ENCODE measurements at regions not wholly inside any gene's neighbourhood (a gene's known extent, or its start where the extent isn't known, plus 50 kb on each side); places are given as distances from the start of the nearest gene placed in this dataset.
"Not testable (repeated sequence)": the region's sequence is repeated elsewhere in the genome, so short reads cannot be mapped to it uniquely, and the experiment has no call there.

GRCh38 chr13:80516818-80517348 is 176.0 kb upstream of the SPRY2 start:
- DNase-seq (ENCODE audit: low read depth, low spot score): no peak

GRCh38 chr13:80515296-80515695 is 174.4 kb upstream of the SPRY2 start:
- DNase-seq (ENCODE audit: low read depth, low spot score): no peak

- no peak for DNase-seq (ENCODE audit: low read depth, low spot score)
These were observed 172.3 kb upstream of the SPRY2 start for GRCh38 chr13:80513196-80513595.

- DNase-seq (ENCODE audit: low read depth, low spot score): no peak
These were observed 169.8 kb upstream of the SPRY2 start for GRCh38 chr13:80510686-80511085.

GRCh38 chr13:80509264-80509663 is 168.3 kb upstream of the SPRY2 start:
- no peak for DNase-seq (ENCODE audit: low read depth, low spot score)

GRCh38 chr13:80508031-80508430 is 167.1 kb upstream of the SPRY2 start:
- DNase-seq (ENCODE audit: low read depth, low spot score): no peak

- DNase-seq (ENCODE audit: low read depth, low spot score): no peak
These were observed 163.5 kb upstream of the SPRY2 start for GRCh38 chr13:80504453-80504852.

GRCh38 chr13:80502359-80502758 is 161.4 kb upstream of the SPRY2 start:
- no peak for DNase-seq (ENCODE audit: low read depth, low spot score)

- no peak for DNase-seq (ENCODE audit: low read depth, low spot score)
These were observed 160.6 kb upstream of the SPRY2 start for GRCh38 chr13:80501556-80501955.

GRCh38 chr13:80499536-80500290 is 158.8 kb upstream of the SPRY2 start:
- no peak for DNase-seq (ENCODE audit: low read depth, low spot score)

- no peak for DNase-seq (ENCODE audit: low read depth, low spot score)
These were observed 157.5 kb upstream of the SPRY2 start for GRCh38 chr13:80498433-80498832.

GRCh38 chr13:80497978-80498377 is 157.1 kb upstream of the SPRY2 start:
- DNase-seq (ENCODE audit: low read depth, low spot score): no peak

- no peak for DNase-seq (ENCODE audit: low read depth, low spot score)
These were observed 156.5 kb upstream of the SPRY2 start for GRCh38 chr13:80497439-80497838.

GRCh38 chr13:80496721-80497397 is 155.9 kb upstream of the SPRY2 start:
- DNase-seq (ENCODE audit: low read depth, low spot score): no peak

- DNase-seq (ENCODE audit: low read depth, low spot score): not testable (repeated sequence)
These were observed 149.6 kb upstream of the SPRY2 start for GRCh38 chr13:80490491-80490943.

- DNase-seq (ENCODE audit: low read depth, low spot score): no peak
These were observed 145.5 kb upstream of the SPRY2 start for GRCh38 chr13:80486402-80486801.

- no peak for DNase-seq (ENCODE audit: low read depth, low spot score)
These were observed 142.2 kb upstream of the SPRY2 start for GRCh38 chr13:80483157-80483556.

- no peak for DNase-seq (ENCODE audit: low read depth, low spot score)
These were observed 140.7 kb upstream of the SPRY2 start for GRCh38 chr13:80481588-80481987.

GRCh38 chr13:80477661-80478443 is 136.9 kb upstream of the SPRY2 start:
- no peak for DNase-seq (ENCODE audit: low read depth, low spot score)

GRCh38 chr13:80476953-80477352 is 136.0 kb upstream of the SPRY2 start:
- DNase-seq (ENCODE audit: low read depth, low spot score): no peak

- DNase-seq (ENCODE audit: low read depth, low spot score): no peak
These were observed 134.8 kb upstream of the SPRY2 start for GRCh38 chr13:80475718-80476117.

- no peak for DNase-seq (ENCODE audit: low read depth, low spot score)
These were observed 132.8 kb upstream of the SPRY2 start for GRCh38 chr13:80473695-80474094.
